ENCODE measurements at regions not wholly inside any gene's neighbourhood (a gene's known extent, or its start where the extent isn't known, plus 50 kb on each side); places are given as distances from the start of the nearest gene placed in this dataset.

GRCh38 chr6:43943099-43943766, 173.2 kb downstream of the VEGFA start:
- TF ChIP-seq POLR2A (conservative IDR thresholded peaks at IDR 0.05) (no peak), PRDM10 (IDR thresholded peaks at IDR 0.05; ENCODE audit: partially characterized antibody) (no peak), ZNF551 (CRISPR knock-in tag; IDR thresholded peaks at IDR 0.05) (no peak), RNF2 (IDR thresholded peaks at IDR 0.05) (no peak), ETS1 (conservative IDR thresholded peaks at IDR 0.05; ENCODE audit: control insufficient read depth, low read depth, low read length) (no peak), CTCFL (IDR thresholded peaks at IDR 0.05; ENCODE audit: borderline replicate concordance, insufficient read depth, low read depth, low read length, poor library complexity, severe bottlenecking) (no peak)

All from K562 (cell line).